ENCODE measurements at regions not wholly inside any gene's neighbourhood (a gene's known extent, or its start where the extent isn't known, plus 50 kb on each side); places are given as distances from the start of the nearest gene placed in this dataset.

DNA sequence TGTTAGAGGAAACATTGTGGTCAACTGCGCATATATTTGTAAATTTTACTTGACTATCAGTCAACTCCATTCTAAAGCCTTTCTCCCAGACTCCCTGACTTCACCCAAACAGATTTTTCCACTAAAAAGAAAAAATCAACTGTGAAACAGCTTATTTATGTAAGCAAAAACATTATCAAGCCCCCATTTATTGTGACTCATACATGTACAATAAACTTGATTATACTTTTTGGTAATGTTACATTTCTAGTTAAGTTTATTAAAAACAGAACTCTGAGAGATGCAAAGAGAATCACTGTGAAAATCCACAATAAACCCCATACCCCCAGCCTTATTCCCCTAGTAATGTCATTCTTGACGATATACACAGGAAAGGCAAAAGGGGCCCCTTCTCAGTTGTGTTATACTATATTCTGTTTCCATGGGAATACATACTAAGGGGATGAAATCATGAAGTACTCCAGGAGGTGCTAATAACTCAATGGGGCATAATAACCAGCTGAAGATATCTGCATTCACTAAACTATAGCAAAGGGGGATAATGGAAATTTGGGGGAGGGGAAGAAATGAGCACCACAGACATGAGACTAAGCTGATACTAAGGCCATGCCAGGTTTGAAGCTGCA lies 616.0 kb downstream of the ACTL7B start:
- DNase-seq (ENCODE audit: low spot score) = no peak

- no peak for DNase-seq (ENCODE audit: low spot score)
Measured at GRCh38 chr9:108235609-108236008, 620.2 kb downstream of the ACTL7B start.

DNA sequence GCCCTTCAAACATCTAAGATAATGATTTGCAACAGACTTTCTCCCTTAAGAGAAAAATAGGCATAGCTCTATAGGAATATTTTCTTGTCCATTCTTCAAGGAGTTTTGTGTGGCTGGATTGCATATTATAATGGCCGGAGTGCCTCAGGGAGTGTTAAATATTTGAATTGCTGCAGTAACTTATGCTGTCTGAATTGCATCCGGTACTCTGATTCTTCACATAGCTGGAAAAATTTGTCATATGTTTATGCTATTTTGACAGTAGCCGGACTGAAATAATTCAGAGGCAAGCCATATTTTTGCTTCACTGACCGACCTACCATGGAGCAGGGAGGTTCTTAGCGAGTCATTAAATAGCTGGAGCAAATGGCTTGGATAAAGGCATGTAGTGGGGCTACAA lies 621.0 kb downstream of the ACTL7B start:
- no peak for DNase-seq (ENCODE audit: low spot score)

DNA sequence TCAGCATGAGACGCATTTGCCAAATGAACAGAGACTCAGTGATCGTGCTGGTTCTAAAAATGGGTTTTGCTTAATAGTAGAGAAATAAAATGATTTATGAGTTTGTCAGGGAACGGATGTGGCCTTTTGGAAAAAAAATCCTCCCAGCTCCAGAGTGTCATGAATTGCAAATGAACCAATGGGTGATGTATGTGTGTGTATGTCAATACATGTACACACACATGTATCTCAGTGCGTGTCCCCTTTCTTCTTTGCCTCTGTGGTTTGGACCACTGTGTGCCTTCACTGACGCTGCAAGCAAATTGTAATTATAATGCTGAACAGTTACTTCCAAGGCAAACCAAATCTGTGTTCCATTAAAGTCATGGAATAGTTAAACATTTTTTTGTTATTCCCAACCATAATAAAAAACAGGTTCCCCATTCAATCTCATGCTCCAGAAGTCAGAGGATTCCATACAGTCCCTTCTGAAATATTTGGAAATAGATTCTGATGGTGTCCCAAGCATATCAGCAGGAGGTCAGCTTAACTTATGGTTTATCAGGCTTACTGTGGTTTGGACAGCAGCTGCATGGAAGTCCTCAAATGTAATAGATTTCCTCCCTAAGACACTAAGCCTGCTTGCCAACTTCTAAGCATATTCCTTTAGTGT lies 630.5 kb downstream of the ACTL7B start:
- DNase-seq (ENCODE audit: low spot score) = no peak

DNA sequence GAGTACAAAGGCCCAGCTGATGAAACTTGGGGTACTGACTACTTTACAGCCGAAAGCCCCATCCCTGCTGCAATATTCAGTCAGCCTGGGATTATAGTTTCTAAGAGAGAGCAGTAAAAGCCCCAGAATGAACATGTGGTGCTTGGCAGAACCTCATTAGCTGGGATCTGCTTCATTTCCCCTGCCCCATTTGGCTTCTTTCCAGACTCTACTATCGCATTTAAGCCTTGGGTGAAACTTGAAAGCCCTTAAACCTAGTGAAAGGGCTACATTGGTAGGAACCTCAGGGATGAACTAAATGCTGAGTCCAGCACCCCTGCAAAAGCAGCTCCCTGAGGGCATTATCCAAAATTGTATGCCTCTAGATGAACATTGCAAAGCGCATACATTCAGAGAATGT lies 631.1 kb downstream of the ACTL7B start:
- DNase-seq (ENCODE audit: low spot score) = no peak

GRCh38 chr9:108219664-108220063 lies 636.1 kb downstream of the ACTL7B start:
- no peak for DNase-seq (ENCODE audit: low spot score)

DNA sequence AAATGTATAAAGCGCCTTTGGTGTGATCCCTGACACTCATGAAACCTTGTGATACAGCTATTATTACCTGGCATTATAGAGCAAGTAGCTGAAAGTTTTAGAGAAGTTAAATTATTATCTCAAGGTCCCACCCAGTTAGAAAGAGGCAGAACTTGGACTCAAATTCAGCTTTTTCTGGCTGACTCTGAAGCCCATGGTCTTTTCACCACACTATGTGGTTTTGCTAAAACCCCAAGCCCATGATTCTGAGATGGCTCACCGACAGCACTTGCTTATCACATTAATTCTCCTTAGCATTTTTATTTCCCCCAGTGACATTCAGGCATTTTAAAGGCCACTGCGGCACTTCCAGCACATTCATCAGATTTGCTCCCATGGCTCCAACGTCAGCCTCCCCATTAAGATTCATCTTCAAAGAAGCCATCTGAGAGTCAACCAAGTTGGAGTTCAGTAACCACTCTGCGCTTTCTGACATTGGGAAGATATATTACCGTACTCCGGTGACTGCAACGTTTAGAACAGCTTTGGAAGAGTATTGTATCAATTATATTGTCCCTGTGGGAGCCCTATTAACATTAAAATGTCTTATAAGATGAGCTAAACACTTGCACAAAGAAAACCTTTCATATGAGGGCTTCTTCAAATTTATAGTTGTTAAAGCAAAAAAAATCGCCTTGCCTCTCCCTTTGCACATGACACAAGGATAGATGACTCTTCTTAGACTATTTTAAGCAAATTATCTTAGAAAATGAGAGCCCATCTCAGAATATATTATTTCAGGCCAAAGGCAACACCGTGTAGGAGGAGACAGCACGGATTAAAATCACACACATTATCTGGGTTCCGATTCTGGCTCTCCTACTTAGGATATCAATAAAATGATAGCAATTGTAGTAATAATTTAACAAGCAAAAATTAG lies 638.1 kb downstream of the ACTL7B start:
- DNase-seq (ENCODE audit: low spot score) = no peak

DNA sequence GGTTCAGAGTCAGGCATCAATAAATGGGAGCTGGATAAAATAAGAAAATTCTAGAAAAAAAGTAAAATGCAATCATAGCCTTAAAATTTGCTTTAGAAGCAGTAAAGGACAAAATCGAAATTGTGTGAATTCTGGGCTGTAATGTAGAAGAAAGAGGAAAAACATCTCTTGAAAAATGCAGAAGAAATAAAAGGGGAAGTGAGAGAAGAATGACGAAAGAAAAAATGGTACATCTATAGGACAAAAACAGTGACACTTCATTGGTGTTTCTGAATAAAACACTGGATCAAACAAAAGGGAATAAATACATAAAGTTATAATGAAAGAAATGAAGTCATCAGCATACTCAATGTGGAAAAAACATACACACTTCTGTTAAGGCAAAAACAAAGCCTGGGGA lies 642.3 kb downstream of the ACTL7B start:
- DNase-seq (ENCODE audit: low spot score) = no peak

DNA sequence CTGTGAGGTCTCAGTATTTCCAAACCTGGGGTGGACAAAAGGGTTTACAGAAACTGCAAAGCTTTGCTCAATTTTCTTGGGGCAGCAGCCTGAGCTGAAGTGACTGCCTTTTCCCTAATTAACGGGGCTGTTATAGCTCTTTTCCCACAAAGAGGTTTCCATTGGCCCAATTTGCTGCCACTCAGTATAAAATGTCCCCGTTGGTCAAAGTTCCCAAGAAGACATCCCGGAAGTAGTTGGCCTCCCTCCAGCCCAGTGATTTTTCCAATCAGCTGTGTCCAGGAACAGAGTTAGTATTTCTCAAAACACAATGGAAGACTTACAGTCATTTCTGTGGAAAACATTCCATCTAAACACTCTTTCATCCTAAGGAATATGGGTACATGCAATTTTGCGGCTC lies 643.6 kb downstream of the ACTL7B start:
- no peak for DNase-seq (ENCODE audit: low spot score)

- DNase-seq (ENCODE audit: low spot score) = no peak
Measured at GRCh38 chr9:108211411-108211955, 644.3 kb downstream of the ACTL7B start.

GRCh38 chr9:108209132-108209685 lies 646.6 kb downstream of the ACTL7B start:
- DNase-seq (ENCODE audit: low spot score) = no peak

DNA sequence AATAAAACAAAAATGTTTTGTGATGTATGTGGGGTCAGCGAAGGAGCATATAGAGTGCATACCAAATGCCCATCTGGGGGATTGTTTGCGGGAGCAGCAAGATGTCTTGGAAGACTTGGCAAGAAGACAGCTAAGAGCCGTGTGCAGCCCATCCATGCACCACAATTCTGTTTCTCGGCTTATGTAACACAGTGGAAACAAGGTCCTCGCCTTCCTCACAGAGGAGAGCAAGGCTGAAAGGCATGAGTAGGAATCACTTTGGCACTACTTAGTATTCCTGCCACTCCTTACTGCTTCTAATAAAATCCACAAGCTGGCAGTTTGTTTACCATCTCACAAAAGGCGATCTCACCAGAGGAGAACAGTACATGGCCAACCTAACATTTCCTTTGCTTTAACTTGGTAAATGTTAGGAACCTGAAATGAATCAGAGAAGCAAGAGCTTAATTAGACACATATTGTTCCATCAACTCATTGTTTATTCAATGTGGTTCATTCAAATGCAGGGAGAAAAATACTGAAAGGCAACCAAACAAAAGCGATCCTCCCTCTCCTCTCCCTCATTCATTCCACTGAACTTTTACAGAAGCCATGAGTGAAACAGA lies 648.1 kb downstream of the ACTL7B start:
- peak; percentile 35 for DNase-seq (ENCODE audit: low spot score)

GRCh38 chr9:108205276-108205675 lies 650.5 kb downstream of the ACTL7B start:
- DNase-seq (ENCODE audit: low spot score) = no peak

- no peak for DNase-seq (ENCODE audit: low spot score)
Measured at GRCh38 chr9:108197899-108198298, 657.9 kb downstream of the ACTL7B start.

- DNase-seq (ENCODE audit: low spot score) = no peak
Measured at GRCh38 chr9:108197008-108197365, 658.8 kb downstream of the ACTL7B start.

DNA sequence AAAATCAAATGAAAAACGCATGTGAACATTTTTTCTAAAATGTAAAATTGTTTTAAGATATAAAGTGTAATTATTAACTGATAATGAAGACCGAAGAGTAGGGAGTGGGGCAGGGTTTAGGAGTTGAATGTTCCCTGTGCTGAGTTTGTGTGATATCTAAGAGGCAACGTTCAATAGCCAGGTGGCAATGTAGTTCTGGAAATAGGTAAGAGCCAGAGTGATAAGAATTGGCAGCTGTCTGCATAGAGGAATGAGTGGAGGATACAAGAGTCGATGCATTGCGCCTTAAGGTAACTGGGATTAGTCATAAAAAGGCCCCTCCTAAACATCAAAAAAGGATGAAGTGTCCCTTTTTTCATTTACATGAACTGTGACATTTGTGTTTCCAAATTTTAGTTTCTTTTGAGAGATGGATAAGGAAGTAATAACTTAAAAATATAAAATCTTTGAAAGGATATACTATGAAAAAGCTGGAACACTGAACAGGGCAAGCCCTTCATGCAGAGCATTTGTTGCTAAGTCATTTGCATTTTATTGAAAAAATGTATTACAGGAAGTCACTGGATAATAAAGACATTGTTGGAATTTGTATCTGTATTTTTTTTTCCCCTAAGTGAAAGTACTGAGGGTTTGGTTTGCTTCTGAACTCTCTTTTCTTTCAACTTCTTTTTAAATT lies 659.3 kb downstream of the ACTL7B start:
- DNase-seq (ENCODE audit: low spot score) = no peak

- no peak for DNase-seq (ENCODE audit: low spot score)
Measured at GRCh38 chr9:108194154-108194553, 661.6 kb downstream of the ACTL7B start.

DNA sequence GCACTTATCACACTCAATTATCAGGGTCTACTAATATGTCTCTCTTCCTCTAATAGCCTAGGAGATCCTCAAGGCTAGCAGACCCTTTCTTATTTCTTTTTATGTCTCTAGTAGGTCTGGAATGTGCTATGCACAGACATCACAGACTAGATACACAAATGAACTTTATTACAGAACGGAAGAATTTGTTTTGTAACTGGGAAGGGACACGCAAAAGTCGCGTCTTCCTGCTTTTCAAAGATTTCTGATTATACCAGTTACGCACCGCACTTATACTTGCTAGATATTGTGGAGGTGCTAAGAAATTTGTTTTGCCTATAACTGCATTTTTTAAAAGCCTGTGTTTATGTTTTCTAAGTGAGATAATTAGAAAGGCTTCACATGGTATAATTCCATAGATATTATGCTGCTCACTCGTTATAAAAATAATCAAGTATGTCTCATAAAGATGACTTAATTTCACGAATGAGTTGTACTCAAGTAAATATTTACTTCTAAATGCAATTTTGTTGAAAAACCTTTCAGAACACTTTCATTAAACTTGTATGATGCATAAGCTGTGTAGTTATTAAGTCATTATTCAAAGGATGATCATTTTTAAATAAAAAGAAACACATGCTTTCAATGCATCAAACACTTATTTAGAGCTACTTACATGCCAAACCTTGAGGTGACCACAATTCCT lies 662.6 kb downstream of the ACTL7B start:
- DNase-seq (ENCODE audit: low spot score) = no peak

DNA sequence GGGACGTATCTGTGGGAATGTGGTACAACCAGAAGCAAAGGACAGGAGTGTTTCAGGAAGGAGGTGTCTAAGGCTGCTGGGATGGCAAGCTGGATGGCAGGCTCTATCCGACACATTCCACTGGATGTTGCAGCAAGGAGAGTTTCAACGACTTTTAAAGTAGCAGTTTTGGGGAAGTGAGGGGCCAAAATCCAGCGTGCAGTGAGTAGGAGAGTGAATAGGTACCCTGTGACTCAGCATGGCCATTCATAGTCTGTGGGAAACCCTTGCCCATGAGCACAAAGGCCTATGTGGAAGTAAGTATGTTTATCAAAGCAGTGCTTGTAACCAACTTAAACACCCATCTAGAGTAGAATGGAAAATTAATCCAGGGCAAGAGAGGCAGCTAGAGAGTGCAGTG lies 664.7 kb downstream of the ACTL7B start:
- no peak for DNase-seq (ENCODE audit: low spot score)

- no peak for DNase-seq (ENCODE audit: low spot score)
Measured at GRCh38 chr9:108188976-108189375, 666.8 kb downstream of the ACTL7B start.

GRCh38 chr9:108188482-108188881 lies 667.3 kb downstream of the ACTL7B start:
- no peak for DNase-seq (ENCODE audit: low spot score)

Measured in H4 (cell line).